Thyroid gland (tissue), 4 donors: ENCODE measurements at regions not wholly inside any gene's neighbourhood (a gene's known extent, or its start where the extent isn't known, plus 50 kb on each side); places are given as distances from the start of the nearest gene placed in this dataset.

ENCODE experiments used
- POLR2A ChIP-seq, 2 donors: fragments of 450-650 bp; IDR thresholded peaks; one replicate each; pipeline ENCODE4 v1.6.1; 2017; ENCODE audit warnings: antibody characterized with exemption in 2 of 2, mild to moderate bottlenecking in 2 of 2, moderate library complexity in 1 of 2
- TF ChIP-seq, protein P1 (sequence below), 6 experiments: fragments of 200-600 bp in 3 of 6; fragments of 450-650 bp in 3 of 6; sonication (generic) in 3 of 6; IDR thresholded peaks; one replicate each; pipeline ENCODE4 v1.5.1; 2016 to 2019; ENCODE audit warnings: antibody characterized with exemption in 6 of 6, mild to moderate bottlenecking in 2 of 6, inconsistent platforms in 1 of 6, moderate library complexity in 1 of 6

DNA sequence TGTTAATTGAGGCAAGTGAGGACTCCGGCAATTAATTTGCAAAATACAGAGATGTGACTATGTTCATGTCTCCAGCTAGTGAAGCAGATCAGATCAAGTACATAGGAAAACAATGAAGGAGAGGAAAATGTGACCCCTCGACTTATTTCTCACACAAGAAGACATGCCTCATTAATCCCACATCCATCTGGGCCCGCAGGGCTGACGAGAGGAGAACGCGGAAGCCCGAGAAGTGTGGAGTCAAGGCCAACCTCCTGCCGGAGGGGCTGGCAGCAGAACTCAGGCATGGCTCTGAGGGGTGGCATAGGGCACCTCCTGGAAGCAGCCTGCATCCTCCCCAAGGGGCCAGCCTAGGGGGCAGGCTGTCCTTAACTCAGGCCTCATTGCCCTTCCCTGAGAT lies 54.4 kb downstream of the ZNF503 start:
- no peak for TF ChIP-seq POLR2A (IDR thresholded peaks at IDR 0.05)
- TF ChIP-seq, protein P1, sequence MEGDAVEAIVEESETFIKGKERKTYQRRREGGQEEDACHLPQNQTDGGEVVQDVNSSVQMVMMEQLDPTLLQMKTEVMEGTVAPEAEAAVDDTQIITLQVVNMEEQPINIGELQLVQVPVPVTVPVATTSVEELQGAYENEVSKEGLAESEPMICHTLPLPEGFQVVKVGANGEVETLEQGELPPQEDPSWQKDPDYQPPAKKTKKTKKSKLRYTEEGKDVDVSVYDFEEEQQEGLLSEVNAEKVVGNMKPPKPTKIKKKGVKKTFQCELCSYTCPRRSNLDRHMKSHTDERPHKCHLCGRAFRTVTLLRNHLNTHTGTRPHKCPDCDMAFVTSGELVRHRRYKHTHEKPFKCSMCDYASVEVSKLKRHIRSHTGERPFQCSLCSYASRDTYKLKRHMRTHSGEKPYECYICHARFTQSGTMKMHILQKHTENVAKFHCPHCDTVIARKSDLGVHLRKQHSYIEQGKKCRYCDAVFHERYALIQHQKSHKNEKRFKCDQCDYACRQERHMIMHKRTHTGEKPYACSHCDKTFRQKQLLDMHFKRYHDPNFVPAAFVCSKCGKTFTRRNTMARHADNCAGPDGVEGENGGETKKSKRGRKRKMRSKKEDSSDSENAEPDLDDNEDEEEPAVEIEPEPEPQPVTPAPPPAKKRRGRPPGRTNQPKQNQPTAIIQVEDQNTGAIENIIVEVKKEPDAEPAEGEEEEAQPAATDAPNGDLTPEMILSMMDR (IDR thresholded peaks at IDR 0.05), result no peak
